ENCODE measurements at regions not wholly inside any gene's neighbourhood (a gene's known extent, or its start where the extent isn't known, plus 50 kb on each side); places are given as distances from the start of the nearest gene placed in this dataset.
"Not testable (repeated sequence)": the region's sequence is repeated elsewhere in the genome, so short reads cannot be mapped to it uniquely, and the experiment has no call there.

DNA sequence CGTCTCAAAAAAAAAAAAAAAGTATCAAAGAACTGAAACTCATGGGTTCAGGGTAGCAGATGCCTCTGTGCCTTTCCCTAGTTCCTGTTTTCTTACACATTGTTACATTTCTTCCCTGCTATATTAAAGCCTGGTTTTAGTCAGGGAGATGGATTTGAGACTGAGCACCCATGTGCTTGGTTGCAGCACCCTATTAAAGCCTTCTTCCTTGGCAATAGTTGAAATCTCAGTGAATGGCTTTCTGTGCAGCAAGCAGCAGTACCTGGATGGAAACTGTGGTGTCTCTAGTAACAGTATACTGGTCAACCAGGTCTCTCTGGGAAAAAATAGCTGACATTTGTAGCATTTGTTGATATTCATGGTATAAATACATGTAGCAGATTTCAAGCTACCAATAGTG, 331.1 kb downstream of the ANKRD30A start:
- Histone ChIP-seq H2AFZ (ENCODE audit: low read length) (no peak overlapping the region), H3K36me3 (replicated peaks; ENCODE audit: insufficient read depth, low read length) (no peaks in the 10 kb centered on the region), H3K27me3 (replicated peaks; ENCODE audit: insufficient read depth, low read length) (no peaks in the 10 kb centered on the region), H3K9me3 (replicated peaks; ENCODE audit: insufficient read depth, low read length) (no peaks in the 10 kb centered on the region), H3K27ac (ENCODE audit: low read length) (no peak overlapping the region), H3K9ac (ENCODE audit: low read length) (no peak overlapping the region), H3K4me2 (ENCODE audit: low read depth, low read length) (no peak overlapping the region), H3K4me3 (ENCODE audit: low read length) (no peak overlapping the region), H4K20me1 (ENCODE audit: insufficient read depth, low read length) (no peaks in the 10 kb centered on the region), H3K4me1 (ENCODE audit: low read length) (no peaks in the 10 kb centered on the region), H3K9me2 (replicated peaks; ENCODE audit: insufficient read depth, low read length) (no peaks in the 10 kb centered on the region), H3F3A (ENCODE audit: insufficient read depth, low read length) (no peaks in the 10 kb centered on the region), H3K79me2 (ENCODE audit: low read length) (no peaks in the 10 kb centered on the region)
- no peak for DNase-seq
- TF ChIP-seq EZH2 (optimal IDR thresholded peaks at IDR 0.05; ENCODE audit: low read depth, low read length): no peak
- TF ChIP-seq, protein P1, sequence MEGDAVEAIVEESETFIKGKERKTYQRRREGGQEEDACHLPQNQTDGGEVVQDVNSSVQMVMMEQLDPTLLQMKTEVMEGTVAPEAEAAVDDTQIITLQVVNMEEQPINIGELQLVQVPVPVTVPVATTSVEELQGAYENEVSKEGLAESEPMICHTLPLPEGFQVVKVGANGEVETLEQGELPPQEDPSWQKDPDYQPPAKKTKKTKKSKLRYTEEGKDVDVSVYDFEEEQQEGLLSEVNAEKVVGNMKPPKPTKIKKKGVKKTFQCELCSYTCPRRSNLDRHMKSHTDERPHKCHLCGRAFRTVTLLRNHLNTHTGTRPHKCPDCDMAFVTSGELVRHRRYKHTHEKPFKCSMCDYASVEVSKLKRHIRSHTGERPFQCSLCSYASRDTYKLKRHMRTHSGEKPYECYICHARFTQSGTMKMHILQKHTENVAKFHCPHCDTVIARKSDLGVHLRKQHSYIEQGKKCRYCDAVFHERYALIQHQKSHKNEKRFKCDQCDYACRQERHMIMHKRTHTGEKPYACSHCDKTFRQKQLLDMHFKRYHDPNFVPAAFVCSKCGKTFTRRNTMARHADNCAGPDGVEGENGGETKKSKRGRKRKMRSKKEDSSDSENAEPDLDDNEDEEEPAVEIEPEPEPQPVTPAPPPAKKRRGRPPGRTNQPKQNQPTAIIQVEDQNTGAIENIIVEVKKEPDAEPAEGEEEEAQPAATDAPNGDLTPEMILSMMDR (IDR thresholded peaks at IDR 0.05; ENCODE audit: low read length): no peak
- no peak for TF ChIP-seq EZH2phosphoT487 (IDR thresholded peaks at IDR 0.05; ENCODE audit: low read length)

GRCh38 chr10:37448161-37448560, 322.8 kb downstream of the ANKRD30A start:
- TF ChIP-seq, protein P1 (IDR thresholded peaks at IDR 0.05; ENCODE audit: low read length): no peak
- TF ChIP-seq EZH2phosphoT487 (IDR thresholded peaks at IDR 0.05; ENCODE audit: low read length): no peak
- no peak for TF ChIP-seq EZH2 (optimal IDR thresholded peaks at IDR 0.05; ENCODE audit: low read depth, low read length)
- no peak for DNase-seq
- Histone ChIP-seq H3K4me2 (ENCODE audit: low read depth, low read length) (no peak overlapping the region), H3K36me3 (replicated peaks; ENCODE audit: insufficient read depth, low read length) (no peaks in the 10 kb centered on the region), H3K4me3 (ENCODE audit: low read length) (no peak overlapping the region), H4K20me1 (ENCODE audit: insufficient read depth, low read length) (no peaks in the 10 kb centered on the region), H3K9me3 (replicated peaks; ENCODE audit: insufficient read depth, low read length) (no peaks in the 10 kb centered on the region), H3K79me2 (ENCODE audit: low read length) (no peaks in the 10 kb centered on the region), H3K4me1 (ENCODE audit: low read length) (no peaks in the 10 kb centered on the region), H3F3A (ENCODE audit: insufficient read depth, low read length) (no peaks in the 10 kb centered on the region), H3K27me3 (replicated peaks; ENCODE audit: insufficient read depth, low read length) (no peaks in the 10 kb centered on the region), H3K27ac (ENCODE audit: low read length) (no peak overlapping the region), H3K9me2 (replicated peaks; ENCODE audit: insufficient read depth, low read length) (no peaks in the 10 kb centered on the region), H3K9ac (ENCODE audit: low read length) (no peak overlapping the region), H2AFZ (ENCODE audit: low read length) (no peak overlapping the region)

GRCh38 chr10:37442882-37443281, 317.5 kb downstream of the ANKRD30A start:
- no peaks in the 10 kb centered on the region for H3K36me3 ChIP-seq (replicated peaks; ENCODE audit: insufficient read depth, low read length)
- H3F3A ChIP-seq (ENCODE audit: insufficient read depth, low read length): no peaks in the 10 kb centered on the region
- no peak overlapping the region for H3K4me3 ChIP-seq (ENCODE audit: low read length)
- no peak overlapping the region for H3K4me2 ChIP-seq (ENCODE audit: low read depth, low read length)
- H3K4me1 ChIP-seq (ENCODE audit: low read length): no peaks in the 10 kb centered on the region
- no peaks in the 10 kb centered on the region for H3K79me2 ChIP-seq (ENCODE audit: low read length)
- H3K27me3 ChIP-seq (replicated peaks; ENCODE audit: insufficient read depth, low read length): no peaks in the 10 kb centered on the region
- no peak overlapping the region for H3K9ac ChIP-seq (ENCODE audit: low read length)
- no peak overlapping the region for H2AFZ ChIP-seq (ENCODE audit: low read length)
- TF ChIP-seq EZH2phosphoT487 (IDR thresholded peaks at IDR 0.05; ENCODE audit: low read length) (no peak), EZH2 (optimal IDR thresholded peaks at IDR 0.05; ENCODE audit: low read depth, low read length) (no peak)
- TF ChIP-seq, protein P1 (IDR thresholded peaks at IDR 0.05; ENCODE audit: low read length): no peak
- H3K9me2 ChIP-seq (replicated peaks; ENCODE audit: insufficient read depth, low read length): no peaks in the 10 kb centered on the region
- no peak overlapping the region for H3K27ac ChIP-seq (ENCODE audit: low read length)
- DNase-seq: no peak
- no peaks in the 10 kb centered on the region for H4K20me1 ChIP-seq (ENCODE audit: insufficient read depth, low read length)
- H3K9me3 ChIP-seq (replicated peaks; ENCODE audit: insufficient read depth, low read length): no peaks in the 10 kb centered on the region

- H3F3A ChIP-seq (ENCODE audit: insufficient read depth, low read length); H3K4me3 ChIP-seq (ENCODE audit: low read length); H4K20me1 ChIP-seq (ENCODE audit: insufficient read depth, low read length); H3K9ac ChIP-seq (ENCODE audit: low read length); H2AFZ ChIP-seq (ENCODE audit: low read length); DNase-seq; H3K79me2 ChIP-seq (ENCODE audit: low read length); H3K9me2 ChIP-seq (replicated peaks; ENCODE audit: insufficient read depth, low read length); H3K4me1 ChIP-seq (ENCODE audit: low read length); H3K4me2 ChIP-seq (ENCODE audit: low read depth, low read length); H3K27ac ChIP-seq (ENCODE audit: low read length); H3K27me3 ChIP-seq (replicated peaks; ENCODE audit: insufficient read depth, low read length); H3K36me3 ChIP-seq (replicated peaks; ENCODE audit: insufficient read depth, low read length); H3K9me3 ChIP-seq (replicated peaks; ENCODE audit: insufficient read depth, low read length): not testable (repeated sequence)
Observed at GRCh38 chr10:37441224-37441623, 315.8 kb downstream of the ANKRD30A start.

Data from MM.1S (cell line).